ENCODE measurements at regions not wholly inside any gene's neighbourhood (a gene's known extent, or its start where the extent isn't known, plus 50 kb on each side); places are given as distances from the start of the nearest gene placed in this dataset.
"Not testable (repeated sequence)": the region's sequence is repeated elsewhere in the genome, so short reads cannot be mapped to it uniquely, and the experiment has no call there.

DNA sequence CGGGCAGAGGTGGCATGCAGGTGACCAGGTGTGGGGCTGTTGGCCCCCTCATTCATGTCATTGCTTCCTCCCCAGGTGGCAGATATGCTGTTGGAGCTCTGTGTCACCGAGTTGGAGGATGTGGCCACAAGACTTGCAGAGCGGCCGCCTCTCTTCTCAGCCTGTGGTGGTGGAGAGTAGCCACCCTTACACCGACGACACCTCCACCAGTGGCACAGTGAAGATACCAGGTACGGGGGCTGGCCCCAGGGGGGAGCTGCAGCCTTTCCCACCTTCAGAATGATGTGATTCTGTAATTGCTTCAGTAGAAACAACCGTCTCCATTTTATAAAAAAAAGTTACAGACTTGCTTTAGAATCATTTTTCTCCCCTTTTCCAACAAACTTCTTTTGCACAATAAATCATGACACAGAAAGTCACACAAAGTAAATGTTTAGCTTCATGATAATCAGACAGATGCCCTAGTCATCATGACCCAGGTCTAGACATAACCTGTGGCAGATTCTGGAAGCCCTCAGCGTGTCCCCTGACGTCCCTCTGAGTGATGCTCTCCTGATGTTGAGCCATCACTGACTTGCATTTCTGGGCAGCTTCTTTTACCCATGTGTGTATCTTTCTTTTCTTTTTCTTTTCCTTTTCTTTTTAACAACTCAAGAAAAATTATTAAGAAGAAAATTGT is 76.0 kb upstream of the FAN1 start:
- no peak overlapping the region for H3K4me3 Mint-ChIP-seq
- peaks cover 3% of the 10 kb centered on the region for H3K36me3 Mint-ChIP-seq (ENCODE audit: low read depth)
- H3K4me1 Mint-ChIP-seq: peaks cover 5% of the 10 kb centered on the region
- H3K27me3 Mint-ChIP-seq (ENCODE audit: low read depth): no peaks in the 10 kb centered on the region
- TF ChIP-seq, protein P1, sequence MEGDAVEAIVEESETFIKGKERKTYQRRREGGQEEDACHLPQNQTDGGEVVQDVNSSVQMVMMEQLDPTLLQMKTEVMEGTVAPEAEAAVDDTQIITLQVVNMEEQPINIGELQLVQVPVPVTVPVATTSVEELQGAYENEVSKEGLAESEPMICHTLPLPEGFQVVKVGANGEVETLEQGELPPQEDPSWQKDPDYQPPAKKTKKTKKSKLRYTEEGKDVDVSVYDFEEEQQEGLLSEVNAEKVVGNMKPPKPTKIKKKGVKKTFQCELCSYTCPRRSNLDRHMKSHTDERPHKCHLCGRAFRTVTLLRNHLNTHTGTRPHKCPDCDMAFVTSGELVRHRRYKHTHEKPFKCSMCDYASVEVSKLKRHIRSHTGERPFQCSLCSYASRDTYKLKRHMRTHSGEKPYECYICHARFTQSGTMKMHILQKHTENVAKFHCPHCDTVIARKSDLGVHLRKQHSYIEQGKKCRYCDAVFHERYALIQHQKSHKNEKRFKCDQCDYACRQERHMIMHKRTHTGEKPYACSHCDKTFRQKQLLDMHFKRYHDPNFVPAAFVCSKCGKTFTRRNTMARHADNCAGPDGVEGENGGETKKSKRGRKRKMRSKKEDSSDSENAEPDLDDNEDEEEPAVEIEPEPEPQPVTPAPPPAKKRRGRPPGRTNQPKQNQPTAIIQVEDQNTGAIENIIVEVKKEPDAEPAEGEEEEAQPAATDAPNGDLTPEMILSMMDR (conservative IDR thresholded peaks at IDR 0.05): no peak
- no peak for DNase-seq (ENCODE audit: low read depth, low spot score)
- H3K9me3 Mint-ChIP-seq: peaks cover 4% of the 10 kb centered on the region
- no peak overlapping the region for H3K27ac Mint-ChIP-seq (ENCODE audit: unreplicated experiment)

GRCh38 chr15:30828304-30828639 is 75.4 kb upstream of the FAN1 start:
- H3K4me1 Mint-ChIP-seq; DNase-seq (ENCODE audit: low read depth, low spot score); H3K9me3 Mint-ChIP-seq; H3K4me3 Mint-ChIP-seq; H3K27ac Mint-ChIP-seq (ENCODE audit: unreplicated experiment); H3K27me3 Mint-ChIP-seq (ENCODE audit: low read depth); H3K36me3 Mint-ChIP-seq (ENCODE audit: low read depth): not testable (repeated sequence)

DNA sequence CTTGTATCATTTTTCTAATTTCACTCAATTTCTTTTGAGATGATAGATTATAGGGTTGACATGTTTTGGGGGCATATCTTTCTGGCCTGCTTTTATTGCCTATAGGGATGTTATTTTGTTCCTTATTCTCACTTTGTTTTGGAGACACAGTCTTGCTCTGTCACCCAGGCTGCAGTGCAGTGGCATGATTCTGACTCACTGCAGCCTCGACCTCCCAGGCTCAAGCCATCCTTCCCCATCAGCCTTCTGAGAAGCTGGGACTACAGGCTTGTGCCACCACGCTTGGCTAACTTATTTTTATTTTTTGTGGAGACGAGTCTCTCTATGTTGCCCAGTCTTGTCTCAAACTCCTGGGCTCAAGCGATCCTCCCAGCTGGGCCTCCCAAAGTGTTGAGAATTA is 72.8 kb upstream of the FAN1 start:
- TF ChIP-seq, protein P1 (conservative IDR thresholded peaks at IDR 0.05): no peak
- H3K27ac Mint-ChIP-seq (ENCODE audit: unreplicated experiment): no peak overlapping the region

GRCh38 chr15:30833379-30833778 is 70.3 kb upstream of the FAN1 start:
- DNase-seq (ENCODE audit: low read depth, low spot score); H3K36me3 Mint-ChIP-seq (ENCODE audit: low read depth); H3K4me3 Mint-ChIP-seq; H3K9me3 Mint-ChIP-seq; H3K27me3 Mint-ChIP-seq (ENCODE audit: low read depth): not testable (repeated sequence)
- Mint-ChIP-seq H3K4me1 (peaks cover 14% of the 10 kb centered on the region), H3K27ac (ENCODE audit: unreplicated experiment) (peak overlapping the region; percentile 75)

More for the DNA sequence above, 72.8 kb upstream of the FAN1 start:
- Mint-ChIP-seq H3K4me1 (peaks cover 4% of the 10 kb centered on the region), H3K36me3 (ENCODE audit: low read depth) (peaks cover 3% of the 10 kb centered on the region), H3K4me3 (no peak overlapping the region), H3K9me3 (peaks cover 4% of the 10 kb centered on the region), H3K27me3 (ENCODE audit: low read depth) (no peaks in the 10 kb centered on the region)
- no peak for DNase-seq (ENCODE audit: low read depth, low spot score)

GRCh38 chr15:30841639-30842038 is 62.1 kb upstream of the FAN1 start:
- H3K27me3 Mint-ChIP-seq (ENCODE audit: low read depth); H3K36me3 Mint-ChIP-seq (ENCODE audit: low read depth); DNase-seq (ENCODE audit: low read depth, low spot score); H3K27ac Mint-ChIP-seq (ENCODE audit: unreplicated experiment); H3K4me3 Mint-ChIP-seq; H3K4me1 Mint-ChIP-seq; H3K9me3 Mint-ChIP-seq: not testable (repeated sequence)

GRCh38 chr15:30842798-30843472 is 60.8 kb upstream of the FAN1 start:
- not testable (repeated sequence) for H3K27me3 Mint-ChIP-seq (ENCODE audit: low read depth); DNase-seq (ENCODE audit: low read depth, low spot score); H3K9me3 Mint-ChIP-seq; H3K4me3 Mint-ChIP-seq; H3K36me3 Mint-ChIP-seq (ENCODE audit: low read depth); H3K27ac Mint-ChIP-seq (ENCODE audit: unreplicated experiment); H3K4me1 Mint-ChIP-seq

DNA sequence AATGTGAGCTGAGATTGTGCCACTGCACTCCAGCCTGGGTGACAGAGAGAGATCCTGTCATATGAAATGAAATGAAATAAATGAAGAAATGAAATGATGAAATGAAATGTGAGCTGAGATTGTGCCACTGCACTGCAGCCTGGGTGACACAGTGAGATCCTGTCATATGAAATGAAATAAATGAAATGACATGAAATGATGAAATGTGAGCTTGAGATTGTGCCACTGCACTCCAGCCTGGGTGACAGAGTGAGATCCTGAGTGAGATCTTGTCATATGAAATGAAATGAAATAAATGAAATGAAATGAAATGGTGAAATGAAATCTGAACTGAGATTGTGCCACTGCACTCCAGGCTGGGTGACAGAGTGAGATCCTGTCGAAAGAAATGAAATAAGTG is 58.2 kb upstream of the FAN1 start:
- H3K4me3 Mint-ChIP-seq; H3K9me3 Mint-ChIP-seq; H3K4me1 Mint-ChIP-seq; DNase-seq (ENCODE audit: low read depth, low spot score); H3K36me3 Mint-ChIP-seq (ENCODE audit: low read depth); H3K27ac Mint-ChIP-seq (ENCODE audit: unreplicated experiment); H3K27me3 Mint-ChIP-seq (ENCODE audit: low read depth): not testable (repeated sequence)

Measured in neural crest cell (in vitro differentiated cells).